GM18867 (cell line): ENCODE measurements at regions not wholly inside any gene's neighbourhood (a gene's known extent, or its start where the extent isn't known, plus 50 kb on each side); places are given as distances from the start of the nearest gene placed in this dataset.
"Not testable (repeated sequence)": the region's sequence is repeated elsewhere in the genome, so short reads cannot be mapped to it uniquely, and the experiment has no call there.

Experiments used
- ATAC-seq: cut with Tn5 transposase; IDR thresholded peaks from one replicate; pipeline ENCODE4 v1.9.1; 2021; ENCODE audit warnings: mild to moderate bottlenecking, moderate library complexity; ENCODE audit not compliant: unreplicated experiment

DNA sequence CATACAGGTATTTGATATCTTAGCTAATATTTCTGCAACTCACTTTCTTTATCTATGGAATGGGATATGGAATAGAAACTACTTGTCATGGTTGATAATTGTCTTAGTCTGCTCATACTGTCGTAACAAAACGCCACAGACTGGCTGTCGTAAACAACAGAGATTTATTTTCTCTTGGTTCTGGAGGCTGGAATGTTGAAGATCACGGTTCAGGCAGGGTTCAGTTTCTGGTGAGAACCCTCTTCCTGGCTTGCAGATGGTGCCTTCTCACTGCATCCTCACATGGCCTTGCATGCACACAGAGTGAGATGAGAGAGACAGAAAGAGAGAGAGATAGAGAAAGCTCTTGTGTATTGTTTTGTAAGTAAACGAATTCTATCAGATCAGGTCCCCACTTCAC, 332.7 kb upstream of the MAGI2 start:
- no peak for ATAC-seq

DNA sequence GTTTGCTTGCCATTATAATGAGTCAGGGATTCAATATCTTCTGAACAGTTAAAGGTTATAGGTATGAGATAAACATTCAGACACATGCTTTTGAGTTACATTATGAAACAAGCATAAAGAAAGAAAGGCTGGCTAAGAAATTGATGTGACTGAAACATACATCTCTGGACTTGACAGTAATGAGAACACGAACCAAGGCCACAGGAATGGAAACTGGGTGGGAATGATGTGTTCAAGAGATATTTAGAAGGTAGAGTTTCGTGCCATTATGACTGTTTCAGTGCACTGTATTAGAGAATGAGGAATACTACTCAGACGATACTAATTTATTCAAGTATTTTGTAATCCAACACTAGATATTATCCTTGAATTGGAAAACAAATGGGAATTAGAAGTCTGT, 332.1 kb upstream of the MAGI2 start:
- no peak for ATAC-seq

DNA sequence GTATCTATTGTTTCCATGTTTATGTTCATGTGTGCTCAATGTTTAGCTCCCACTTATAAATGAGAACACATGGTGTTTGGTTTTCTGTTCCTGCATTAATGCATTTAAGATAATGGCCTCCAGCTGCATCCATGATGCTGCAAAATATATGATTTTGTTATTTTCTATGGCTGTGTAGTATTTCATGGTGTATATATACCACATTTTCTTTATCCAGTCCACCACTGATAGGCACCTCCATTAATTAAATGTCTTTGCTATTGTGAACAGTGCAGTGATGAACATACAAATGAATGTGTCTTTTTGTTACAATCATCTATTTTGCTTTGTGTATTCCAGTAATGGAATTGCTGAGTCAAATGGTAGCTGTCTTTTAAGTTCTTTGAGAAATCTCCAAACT, 329.4 kb upstream of the MAGI2 start:
- no peak for ATAC-seq

DNA sequence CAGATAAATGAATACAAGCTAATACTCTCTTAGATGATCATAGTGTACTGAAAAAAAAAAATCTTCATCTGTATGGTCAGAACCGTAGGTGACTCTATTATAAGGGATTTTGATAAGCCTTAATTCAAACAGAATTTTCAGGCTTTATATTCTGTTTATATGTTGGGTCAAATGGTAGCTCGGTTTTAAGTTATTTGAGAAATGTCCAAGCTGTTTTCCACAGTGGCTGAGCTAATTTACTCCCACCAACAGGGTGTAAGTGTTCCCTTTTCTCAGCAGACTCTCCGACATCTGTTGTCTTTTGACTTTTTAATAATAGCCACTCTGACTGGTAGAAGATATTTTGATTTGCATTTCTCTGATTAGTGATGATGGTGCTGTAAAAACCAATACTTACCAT, 328.8 kb upstream of the MAGI2 start:
- ATAC-seq = no peak

DNA sequence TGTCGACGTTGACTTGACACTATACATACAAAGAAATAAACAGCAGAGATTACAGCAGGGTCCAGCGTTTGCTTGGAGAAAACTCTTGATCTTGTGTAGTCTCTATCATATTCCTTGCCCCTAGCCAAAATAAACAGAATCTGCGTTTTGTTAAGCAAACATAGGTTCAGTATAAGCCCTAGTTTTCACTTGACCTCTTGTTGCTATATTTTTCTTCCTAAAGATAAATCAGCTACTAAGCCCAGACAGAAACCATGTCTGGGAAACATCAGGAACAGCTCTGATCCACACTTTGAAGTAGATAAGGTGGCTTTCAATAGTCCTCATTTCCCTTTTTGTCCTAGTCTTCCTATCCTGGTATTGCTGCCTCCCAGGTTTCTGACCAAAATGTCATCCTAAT, 328.2 kb upstream of the MAGI2 start:
- ATAC-seq = no peak

DNA sequence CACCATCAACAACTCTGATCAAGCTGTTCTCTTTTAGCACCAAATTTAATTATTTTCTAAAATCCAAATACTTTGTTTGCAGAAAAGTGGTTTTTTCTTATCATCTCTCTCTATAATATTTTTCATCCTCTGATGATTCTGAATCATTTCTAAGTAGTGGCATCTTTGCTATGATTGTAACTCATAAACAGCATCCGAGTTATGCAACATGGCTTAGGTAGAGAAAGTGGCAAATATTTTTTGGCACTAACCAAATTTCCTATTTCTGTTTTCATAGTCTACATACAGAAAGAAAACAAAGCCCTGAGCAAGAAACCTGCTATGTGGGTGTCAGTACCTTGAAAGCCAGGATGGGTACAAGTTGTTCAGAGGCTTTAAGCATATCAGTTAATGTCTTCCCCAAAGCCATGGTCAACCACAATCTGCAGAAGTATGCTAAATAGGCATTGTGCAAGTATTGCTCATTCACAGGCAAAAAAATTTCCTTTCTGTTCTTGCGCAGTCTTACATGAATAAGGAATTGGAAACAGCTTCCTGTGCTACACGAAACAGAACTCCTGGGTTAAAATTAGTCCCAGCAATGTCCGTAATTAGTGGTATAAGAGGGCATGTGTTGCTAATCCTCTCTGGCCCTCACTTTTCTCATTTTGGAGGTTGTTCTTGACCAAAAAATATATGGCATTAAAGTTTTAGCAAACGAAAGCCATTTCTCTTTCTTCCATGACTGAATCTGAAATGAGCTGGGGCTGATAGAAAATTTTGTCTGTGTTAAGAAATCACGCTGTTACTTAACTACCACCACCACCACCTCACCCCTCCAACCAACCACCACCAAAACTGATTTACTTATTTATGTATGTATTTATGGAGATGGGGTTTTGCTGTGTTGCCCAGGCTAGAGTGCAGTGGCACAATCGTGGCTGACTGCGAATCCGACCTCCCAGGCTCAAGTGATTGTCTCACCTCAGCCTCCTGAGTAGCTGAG, 325.6 kb upstream of the MAGI2 start:
- ATAC-seq = no peak

DNA sequence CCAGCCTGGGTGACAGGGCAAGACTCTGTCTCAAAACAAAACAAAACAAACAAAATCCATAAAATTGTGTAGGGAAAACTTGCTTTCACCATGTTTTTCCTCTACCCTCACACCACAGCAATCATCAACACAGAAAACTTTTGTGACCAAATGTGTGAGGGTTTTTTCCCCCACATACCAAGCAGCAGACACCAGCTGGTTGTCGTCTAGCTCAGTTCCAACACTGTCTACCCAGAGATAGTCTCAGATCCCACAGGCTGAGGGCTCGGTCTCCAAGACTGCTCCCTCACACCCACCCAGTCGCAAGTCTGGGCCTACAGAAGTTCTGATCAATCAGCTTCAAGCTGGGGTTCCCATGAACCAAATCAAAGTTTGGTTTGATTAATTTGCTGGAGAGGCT, 322.4 kb upstream of the MAGI2 start:
- no peak for ATAC-seq

DNA sequence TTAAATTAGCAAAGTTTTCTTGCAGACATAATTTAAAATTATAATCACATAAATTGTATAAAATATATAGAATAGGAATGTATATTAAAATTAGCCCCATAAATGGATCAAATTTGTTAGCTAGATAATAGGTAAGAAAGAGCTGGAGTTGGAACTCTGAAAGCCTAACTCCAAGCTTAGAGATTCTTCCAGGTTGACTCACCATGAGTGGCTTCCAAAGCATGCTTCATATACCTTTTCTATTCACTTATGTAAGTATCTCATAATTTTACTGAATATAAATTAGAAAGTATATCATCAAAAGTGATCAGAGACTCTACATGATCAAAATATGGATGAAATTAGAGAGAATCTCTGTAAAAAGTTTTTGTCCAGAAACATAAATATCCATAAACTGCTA, 320.7 kb upstream of the MAGI2 start:
- ATAC-seq = no peak

DNA sequence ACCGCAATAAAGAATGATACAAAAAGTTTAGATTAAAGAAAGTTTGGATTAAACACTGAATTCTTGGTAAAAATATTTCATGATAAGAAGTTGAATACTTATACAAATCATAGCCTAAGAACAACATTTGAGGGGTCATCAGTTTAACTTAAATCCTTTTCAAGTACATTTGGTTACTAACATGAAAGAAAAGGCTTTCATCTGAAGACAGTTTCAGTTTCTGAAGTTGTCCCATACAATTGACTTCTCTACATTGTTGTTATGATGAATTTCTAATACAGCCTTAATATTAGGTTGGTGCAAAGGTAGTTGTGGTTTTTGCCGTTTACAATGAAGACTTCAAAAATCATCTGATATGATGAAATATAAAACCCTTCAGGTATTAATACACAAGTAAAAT, 317.5 kb upstream of the MAGI2 start:
- no peak for ATAC-seq

DNA sequence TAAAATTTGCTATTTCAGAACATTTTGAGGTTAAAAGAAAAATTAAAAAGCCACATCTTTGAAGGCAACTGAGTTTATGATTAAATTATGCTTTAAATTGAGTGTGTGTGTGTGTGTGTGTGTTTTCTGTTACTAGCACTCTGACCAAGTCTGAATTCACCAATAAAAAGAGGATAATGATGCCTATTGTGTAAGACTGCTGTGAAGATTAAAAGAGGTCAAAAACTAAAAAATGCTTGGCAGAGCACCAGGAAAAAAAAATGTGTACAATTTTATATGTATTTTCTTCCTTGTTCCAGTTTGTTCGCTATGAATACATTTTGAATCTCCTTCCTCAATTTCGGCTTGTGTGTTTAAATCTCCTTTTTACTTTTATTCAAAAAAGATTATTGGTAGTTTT, 316.6 kb upstream of the MAGI2 start:
- no peak for ATAC-seq

DNA sequence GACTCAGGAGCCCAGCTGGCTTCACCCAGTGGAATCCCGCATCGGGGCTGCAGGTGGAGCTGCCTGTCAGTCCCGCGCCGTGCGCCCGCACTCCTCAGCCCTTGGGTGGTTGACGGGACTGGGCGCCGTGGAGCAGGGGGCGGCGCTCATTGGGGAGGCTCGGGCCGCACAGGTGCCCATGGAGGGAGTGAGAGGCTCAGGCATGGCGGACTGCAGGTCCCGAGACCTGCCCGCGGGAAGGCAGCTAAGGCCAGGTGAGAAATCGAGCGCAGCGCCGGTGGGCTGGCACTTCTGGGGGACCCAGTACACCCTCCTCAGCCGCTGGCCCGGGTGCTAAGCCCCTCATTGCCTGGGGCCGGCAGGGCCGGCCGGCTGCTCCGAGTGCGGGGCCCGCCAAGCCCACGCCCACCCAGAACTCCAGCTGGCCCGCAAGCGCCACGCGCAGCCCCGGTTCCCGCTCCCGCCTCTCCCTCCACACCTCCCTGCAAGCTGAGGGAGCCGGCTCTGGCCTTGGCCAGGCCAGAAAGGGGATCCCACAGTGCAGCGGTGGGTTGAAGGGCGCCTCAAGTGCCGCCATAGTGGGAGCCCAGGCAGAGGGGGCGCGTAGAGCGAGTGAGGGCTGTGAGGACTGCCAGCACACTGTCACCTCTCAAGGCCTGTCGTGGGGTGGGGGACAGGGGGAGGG, 314.6 kb upstream of the MAGI2 start:
- ATAC-seq = not testable (repeated sequence)

DNA sequence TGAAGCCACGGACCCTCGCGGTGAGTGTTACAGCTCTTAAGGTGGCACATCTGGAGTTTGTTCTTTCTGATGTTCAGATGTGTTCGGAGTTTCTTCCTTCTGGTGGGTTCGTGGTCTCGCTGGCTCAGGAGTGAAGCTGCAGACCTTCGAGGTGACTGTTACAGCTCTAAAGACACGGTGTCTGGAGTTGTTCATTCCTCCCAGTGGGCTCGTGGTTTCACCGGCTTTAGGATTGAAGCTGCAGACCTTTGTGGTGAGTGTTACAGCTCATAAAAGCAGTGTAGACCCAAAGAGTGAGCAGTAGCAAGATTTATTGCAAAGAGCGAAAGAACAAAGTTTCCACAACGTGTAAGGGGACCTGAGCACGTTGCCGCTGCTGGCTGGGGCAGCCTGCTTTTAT, 313.7 kb upstream of the MAGI2 start:
- not testable (repeated sequence) for ATAC-seq

DNA sequence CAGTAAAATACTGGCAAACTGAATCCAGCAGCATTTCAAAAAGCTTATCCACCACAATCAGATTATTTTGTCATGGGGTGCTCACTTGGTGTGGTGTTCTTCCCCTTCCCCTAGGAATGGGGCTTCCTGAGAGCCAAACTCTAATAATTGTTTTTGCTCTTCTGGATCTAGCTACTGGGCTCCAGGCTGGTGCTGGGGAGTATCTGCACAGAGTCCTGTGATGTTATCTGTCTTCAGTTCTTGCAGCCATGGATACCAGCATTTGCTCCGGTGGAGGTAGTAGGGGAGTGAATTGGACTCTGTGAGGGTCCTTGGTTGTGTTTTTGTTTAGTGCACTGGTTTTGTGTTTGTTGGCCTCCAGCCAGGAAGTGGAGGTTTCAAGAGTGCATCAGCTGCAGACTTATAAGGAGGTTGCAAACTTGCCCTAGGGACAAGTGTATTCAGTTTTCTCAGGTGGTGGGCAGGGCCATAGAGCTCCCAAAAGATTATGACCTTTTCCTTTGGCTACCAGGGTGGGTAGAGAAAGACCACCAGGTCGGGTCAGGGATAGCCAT, 308.5 kb upstream of the MAGI2 start:
- ATAC-seq = no peak

DNA sequence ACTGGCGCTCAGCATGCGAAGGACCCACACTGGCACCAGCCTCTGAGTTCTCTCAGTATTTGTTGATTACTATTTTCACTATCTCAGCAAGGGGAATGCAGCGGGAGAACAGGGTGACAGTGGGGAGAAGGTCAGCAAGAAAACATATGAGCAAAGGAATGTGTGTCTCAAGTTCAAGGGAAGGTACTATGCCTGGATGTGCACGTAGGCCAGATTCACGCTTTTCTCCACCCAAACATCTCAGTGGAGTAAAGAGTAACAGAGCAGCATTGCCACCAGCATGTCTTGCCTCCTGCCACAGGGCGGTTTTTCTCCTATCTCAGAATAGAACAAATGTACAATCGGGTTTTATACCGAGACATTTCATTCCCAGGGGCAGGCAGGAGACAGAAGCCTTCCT, 297.5 kb upstream of the MAGI2 start:
- not testable (repeated sequence) for ATAC-seq

DNA sequence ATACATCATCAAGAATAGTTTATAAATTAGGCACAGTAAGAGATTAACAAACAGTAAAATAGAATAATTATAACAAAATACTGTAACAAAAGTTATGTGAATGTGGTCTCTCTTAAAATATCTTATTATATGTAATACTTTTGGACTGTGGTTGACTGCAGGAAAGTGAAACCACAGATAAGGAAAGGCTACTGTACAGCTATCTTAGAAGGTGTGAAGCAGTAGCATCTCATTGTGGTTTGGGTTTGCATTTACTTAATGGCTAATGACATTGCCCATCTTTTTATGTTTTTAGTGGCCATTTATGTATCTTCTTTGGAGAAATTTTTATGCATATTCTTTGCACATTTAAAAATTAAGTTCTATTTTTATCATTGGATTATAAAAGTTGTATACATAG, 296.4 kb upstream of the MAGI2 start:
- ATAC-seq = no peak

DNA sequence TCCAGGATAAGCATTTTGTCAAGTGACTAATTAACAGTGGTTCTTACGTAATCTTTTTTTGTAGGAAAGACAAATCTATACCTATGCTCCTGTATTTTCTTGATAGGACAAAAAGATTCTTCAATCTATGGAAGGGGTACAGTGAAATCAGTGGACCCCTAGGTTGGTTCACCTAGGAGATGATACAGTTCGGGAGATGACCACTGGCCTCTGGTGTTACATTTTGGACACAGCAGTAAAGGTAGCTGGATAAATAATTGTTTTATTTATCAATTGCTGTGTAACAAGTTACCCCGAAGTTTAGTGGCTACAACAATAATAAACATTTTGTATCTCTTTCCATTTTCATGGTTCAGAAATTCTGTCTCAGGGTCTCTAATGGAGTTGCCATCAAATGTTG, 288.2 kb upstream of the MAGI2 start:
- ATAC-seq = no peak

DNA sequence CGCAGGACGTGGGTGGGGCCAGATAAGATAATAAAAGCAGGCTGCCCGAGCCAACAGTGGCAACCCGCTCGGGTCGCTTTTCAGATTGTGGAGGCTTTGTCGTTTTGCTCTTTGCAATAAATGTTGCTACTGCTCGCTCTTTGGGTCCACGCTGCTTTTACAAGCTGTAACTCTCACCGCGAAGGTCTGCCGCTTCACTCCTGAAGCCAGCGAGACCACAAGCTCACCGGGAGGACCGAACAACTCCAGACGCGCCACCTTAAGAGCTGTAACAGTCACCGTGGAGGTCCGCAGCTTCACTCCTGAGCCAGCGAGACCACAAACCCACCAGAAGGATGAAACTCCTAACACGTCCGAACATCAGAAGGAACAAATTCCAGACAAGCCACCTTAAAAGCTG, 286.6 kb upstream of the MAGI2 start:
- ATAC-seq = no peak

DNA sequence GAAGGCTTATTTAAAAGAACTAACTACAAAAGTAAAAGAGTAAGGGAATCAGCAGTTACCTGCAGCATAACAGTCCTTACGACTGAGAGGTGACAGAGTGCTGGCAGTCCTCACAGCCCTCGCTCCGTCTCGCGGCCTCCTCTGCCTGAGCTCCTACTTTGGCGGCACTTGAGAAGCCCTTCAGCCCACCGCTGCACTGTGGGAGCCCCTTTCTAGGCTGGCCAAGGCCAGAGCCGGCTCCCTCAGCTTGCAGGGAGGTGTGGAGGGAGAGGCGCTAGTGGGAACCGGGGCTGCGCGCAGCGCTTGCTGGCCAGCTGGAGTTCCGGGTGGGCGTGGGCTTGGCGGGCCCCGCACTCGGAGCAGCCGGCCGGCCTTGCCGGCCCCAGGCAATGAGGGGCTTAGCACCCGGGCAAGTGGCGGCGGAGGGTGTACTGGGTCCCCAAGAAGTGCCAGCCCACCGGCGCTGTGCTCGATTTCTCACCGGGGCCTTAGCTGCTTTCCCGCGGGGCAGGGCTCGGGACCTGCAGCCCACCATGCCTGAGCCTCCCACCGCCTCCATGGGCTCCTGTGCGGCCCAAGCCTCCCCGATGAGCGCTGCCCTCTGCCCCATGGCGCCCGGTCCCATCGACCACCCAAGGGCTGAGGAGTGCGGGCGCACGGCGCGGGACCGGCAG, 285.7 kb upstream of the MAGI2 start:
- ATAC-seq = not testable (repeated sequence)

DNA sequence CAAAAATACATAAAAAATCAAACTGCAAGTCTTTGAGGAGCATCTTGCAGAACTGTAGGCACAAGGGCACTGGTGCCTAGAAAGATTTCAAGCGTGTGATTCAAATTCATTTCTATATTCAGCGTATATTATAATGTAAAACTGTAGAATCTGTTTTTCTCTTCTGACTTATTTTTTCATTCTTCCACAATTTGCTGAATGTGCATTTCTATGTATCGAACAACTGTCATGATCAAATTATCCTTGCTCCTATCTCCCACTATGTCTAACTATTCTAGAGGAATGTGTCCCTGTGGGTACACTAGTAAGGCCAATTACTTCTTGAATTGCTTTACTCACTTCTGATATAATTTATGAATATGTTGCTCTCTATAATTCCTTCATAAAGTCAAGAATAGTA, 283.0 kb upstream of the MAGI2 start:
- ATAC-seq = no peak

DNA sequence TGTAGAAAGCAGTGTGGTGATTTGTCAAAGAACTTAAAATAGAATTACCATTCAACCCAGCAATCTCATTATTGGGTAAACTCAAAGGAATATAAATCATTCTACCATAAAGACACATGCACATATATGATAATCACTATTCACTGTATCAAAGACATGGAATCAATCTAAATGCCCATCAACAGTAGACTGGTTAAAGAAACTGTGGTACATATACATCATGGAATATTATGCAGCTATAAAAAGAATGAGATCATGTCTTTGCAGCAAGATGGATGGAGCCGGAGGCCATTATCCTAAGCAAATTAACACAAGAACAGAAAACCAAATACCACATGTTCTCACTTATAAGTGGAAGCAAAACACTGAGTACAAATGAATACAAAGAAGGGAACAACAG, 281.5 kb upstream of the MAGI2 start:
- ATAC-seq = no peak

DNA sequence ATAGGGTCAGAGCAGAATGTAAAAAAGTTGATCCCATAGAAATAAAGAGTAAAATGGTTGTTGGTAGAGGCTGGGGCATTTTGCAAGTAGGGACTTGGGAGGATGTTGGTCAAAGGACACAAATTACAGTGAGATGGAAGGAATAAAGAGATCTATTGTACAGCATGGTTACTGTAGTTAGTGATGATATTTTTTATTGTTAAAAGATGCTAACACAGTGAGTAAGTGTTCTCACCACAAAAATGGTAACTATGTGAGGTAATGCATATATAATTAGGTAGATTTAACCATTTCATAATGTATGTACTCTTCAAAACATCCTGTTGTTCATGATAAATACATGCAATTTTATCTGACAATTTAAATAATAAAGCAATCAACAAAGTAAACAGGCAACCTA, 280.7 kb upstream of the MAGI2 start:
- no peak for ATAC-seq
